NCI-H748 (cell line): ENCODE measurements at regions not wholly inside any gene's neighbourhood (a gene's known extent, or its start where the extent isn't known, plus 50 kb on each side); places are given as distances from the start of the nearest gene placed in this dataset.

Experiments
- DNase-seq: peaks from one replicate; lab custom pipeline; 2025; ENCODE audit not compliant: unreplicated experiment; lab: John Stamatoyannopoulos, UW

- DNase-seq, result no peak
Measured at GRCh38 chr3:105923140-105923539, 54.3 kb upstream of the CBLB start.

GRCh38 chr3:105927741-105928140, 58.9 kb upstream of the CBLB start:
- DNase-seq, result no peak

- DNase-seq, result no peak
Measured at GRCh38 chr3:105930733-105931132, 61.9 kb upstream of the CBLB start.

GRCh38 chr3:105931500-105931899, 62.7 kb upstream of the CBLB start:
- DNase-seq, result no peak

GRCh38 chr3:105933871-105934270, 65.1 kb upstream of the CBLB start:
- DNase-seq, result no peak

GRCh38 chr3:105938101-105938500, 69.3 kb upstream of the CBLB start:
- no peak for DNase-seq

- DNase-seq, result no peak
Measured at GRCh38 chr3:105938806-105939205, 70.0 kb upstream of the CBLB start.

GRCh38 chr3:105944276-105944675, 75.5 kb upstream of the CBLB start:
- DNase-seq, result no peak

- no peak for DNase-seq
Measured at GRCh38 chr3:105944721-105945120, 75.9 kb upstream of the CBLB start.

- DNase-seq, result no peak
Measured at GRCh38 chr3:105948101-105948500, 79.3 kb upstream of the CBLB start.

- no peak for DNase-seq
Measured at GRCh38 chr3:105950881-105951600, 82.2 kb upstream of the CBLB start.

- DNase-seq, result no peak
Measured at GRCh38 chr3:105953831-105954230, 85.0 kb upstream of the CBLB start.

- DNase-seq, result no peak
Measured at GRCh38 chr3:105956306-105956705, 87.5 kb upstream of the CBLB start.

- no peak for DNase-seq
Measured at GRCh38 chr3:105957722-105958121, 88.9 kb upstream of the CBLB start.

- no peak for DNase-seq
Measured at GRCh38 chr3:105958237-105959000, 89.6 kb upstream of the CBLB start.

GRCh38 chr3:105959851-105960250, 91.0 kb upstream of the CBLB start:
- DNase-seq, result no peak

GRCh38 chr3:105960381-105960780, 91.6 kb upstream of the CBLB start:
- DNase-seq, result no peak

GRCh38 chr3:105963161-105963560, 94.3 kb upstream of the CBLB start:
- no peak for DNase-seq

- DNase-seq, result no peak
Measured at GRCh38 chr3:105965384-105965783, 96.6 kb upstream of the CBLB start.

GRCh38 chr3:105967117-105967516, 98.3 kb upstream of the CBLB start:
- no peak for DNase-seq

- no peak for DNase-seq
Measured at GRCh38 chr3:105970283-105970682, 101.5 kb upstream of the CBLB start.

- DNase-seq, result no peak
Measured at GRCh38 chr3:105972069-105972468, 103.3 kb upstream of the CBLB start.

- no peak for DNase-seq
Measured at GRCh38 chr3:105974381-105974780, 105.6 kb upstream of the CBLB start.
